ENCODE measurements at regions not wholly inside any gene's neighbourhood (a gene's known extent, or its start where the extent isn't known, plus 50 kb on each side); places are given as distances from the start of the nearest gene placed in this dataset.

DNA sequence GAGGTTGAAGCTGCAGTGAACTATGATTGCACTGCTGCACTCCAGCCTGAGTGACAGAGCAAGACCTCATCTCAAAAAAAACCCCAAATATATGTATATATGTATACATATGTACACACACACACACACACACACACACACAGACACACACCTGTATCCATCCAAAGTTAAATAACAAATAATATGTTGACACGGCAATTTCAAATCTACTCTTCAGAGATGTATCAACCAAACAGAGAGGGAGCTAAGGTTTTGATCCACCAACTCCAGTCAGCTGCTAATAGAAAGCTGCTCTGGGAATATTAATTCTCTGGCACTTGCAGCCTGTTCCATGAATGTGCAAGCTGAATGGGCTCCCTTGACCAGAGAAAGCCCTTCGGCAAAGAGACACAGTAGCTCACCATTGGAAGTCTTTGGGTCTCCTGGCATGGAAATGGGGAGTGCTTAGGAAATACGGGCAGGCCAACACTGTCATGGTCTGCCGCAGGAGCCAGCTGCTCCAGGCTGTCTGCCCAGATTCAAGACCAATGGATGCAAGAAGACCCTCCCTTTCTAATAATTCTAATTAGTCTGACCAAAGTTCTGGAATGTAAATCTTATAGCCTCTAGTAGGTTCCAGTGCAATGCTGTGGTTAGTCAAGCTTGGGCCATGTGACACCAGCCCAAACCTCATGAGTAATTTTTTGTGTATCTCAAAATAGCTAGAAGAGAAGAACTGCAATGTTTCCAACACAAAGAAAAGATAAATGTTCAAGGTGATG lies 299.8 kb downstream of the KBTBD8 start:
- no peaks in the 10 kb centered on the region for H3K27me3 ChIP-seq
- intact Hi-C loops (cut with DNase I; ENCODE audit: low total_unique reads), result no loop called here
- DNase-seq, result no peak
- no peak overlapping the region for H3K4me3 ChIP-seq
- no peaks in the 10 kb centered on the region for H3K9me3 ChIP-seq
- TF ChIP-seq, protein P1, sequence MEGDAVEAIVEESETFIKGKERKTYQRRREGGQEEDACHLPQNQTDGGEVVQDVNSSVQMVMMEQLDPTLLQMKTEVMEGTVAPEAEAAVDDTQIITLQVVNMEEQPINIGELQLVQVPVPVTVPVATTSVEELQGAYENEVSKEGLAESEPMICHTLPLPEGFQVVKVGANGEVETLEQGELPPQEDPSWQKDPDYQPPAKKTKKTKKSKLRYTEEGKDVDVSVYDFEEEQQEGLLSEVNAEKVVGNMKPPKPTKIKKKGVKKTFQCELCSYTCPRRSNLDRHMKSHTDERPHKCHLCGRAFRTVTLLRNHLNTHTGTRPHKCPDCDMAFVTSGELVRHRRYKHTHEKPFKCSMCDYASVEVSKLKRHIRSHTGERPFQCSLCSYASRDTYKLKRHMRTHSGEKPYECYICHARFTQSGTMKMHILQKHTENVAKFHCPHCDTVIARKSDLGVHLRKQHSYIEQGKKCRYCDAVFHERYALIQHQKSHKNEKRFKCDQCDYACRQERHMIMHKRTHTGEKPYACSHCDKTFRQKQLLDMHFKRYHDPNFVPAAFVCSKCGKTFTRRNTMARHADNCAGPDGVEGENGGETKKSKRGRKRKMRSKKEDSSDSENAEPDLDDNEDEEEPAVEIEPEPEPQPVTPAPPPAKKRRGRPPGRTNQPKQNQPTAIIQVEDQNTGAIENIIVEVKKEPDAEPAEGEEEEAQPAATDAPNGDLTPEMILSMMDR (IDR thresholded peaks at IDR 0.05), result no peak
- no peaks in the 10 kb centered on the region for H3K36me3 ChIP-seq
- peaks cover 0 to 13% (median under 1%) of the 10 kb centered on the region in 4 donors for H3K4me1 ChIP-seq
- H3K27ac ChIP-seq, result no peak overlapping the region

DNA sequence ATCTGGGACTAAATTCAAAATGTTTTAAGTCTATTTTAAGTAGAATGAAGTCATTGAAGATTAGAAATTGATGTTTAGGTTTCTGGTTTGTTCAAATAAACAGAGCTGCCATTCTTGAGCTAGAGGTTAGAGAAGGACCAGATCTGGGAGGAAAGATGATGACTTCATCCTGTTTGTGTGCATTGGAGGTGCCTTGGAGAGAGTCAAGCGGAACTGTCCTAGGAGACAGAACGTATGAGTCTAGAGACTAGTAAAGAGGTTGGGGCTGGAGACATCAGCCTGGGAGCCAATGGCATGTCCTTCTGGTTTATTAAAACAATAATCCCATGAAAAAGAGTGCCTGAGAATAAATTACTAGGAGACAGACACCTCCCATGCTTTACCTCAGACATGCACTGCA lies 303.4 kb downstream of the KBTBD8 start:
- no peak overlapping the region for H3K27ac ChIP-seq
- no peaks in the 10 kb centered on the region for H3K9me3 ChIP-seq
- TF ChIP-seq, protein P1 (IDR thresholded peaks at IDR 0.05), result no peak
- intact Hi-C loops (cut with DNase I; ENCODE audit: low total_unique reads), result no loop called here
- DNase-seq, result no peak
- no peak overlapping the region for H3K4me3 ChIP-seq
- no peaks in the 10 kb centered on the region for H3K36me3 ChIP-seq
- peaks cover 0 to 12% (median 0%) of the 10 kb centered on the region in 4 donors for H3K4me1 ChIP-seq
- no peaks in the 10 kb centered on the region for H3K27me3 ChIP-seq

DNA sequence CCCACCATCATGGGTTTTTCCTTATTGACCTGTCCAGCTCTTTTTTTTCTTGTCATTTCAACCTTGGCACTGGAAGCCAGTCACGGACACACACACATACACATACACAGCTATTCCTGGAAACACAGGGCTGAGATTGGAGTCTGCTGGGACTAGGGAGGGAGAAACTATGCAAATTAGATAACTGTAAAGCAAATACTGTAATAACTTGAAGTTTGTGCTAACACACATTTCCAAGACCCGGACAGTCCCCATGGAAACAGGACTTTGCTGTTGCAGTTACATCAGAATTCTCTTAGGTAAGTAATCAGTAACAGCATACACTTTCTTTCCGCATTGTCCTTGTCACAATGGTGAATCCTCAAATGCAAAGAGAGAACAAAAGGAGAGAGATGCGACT lies 304.4 kb downstream of the KBTBD8 start:
- H3K27me3 ChIP-seq, result no peaks in the 10 kb centered on the region
- no peaks in the 10 kb centered on the region for H3K36me3 ChIP-seq
- no peak overlapping the region for H3K4me3 ChIP-seq
- no peak overlapping the region for H3K27ac ChIP-seq
- intact Hi-C loops (cut with DNase I; ENCODE audit: low total_unique reads), result no loop called here
- peaks cover 0 to 12% (median 0%) of the 10 kb centered on the region in 4 donors for H3K4me1 ChIP-seq
- no peak for DNase-seq
- TF ChIP-seq, protein P1 (IDR thresholded peaks at IDR 0.05), result no peak
- no peaks in the 10 kb centered on the region for H3K9me3 ChIP-seq

DNA sequence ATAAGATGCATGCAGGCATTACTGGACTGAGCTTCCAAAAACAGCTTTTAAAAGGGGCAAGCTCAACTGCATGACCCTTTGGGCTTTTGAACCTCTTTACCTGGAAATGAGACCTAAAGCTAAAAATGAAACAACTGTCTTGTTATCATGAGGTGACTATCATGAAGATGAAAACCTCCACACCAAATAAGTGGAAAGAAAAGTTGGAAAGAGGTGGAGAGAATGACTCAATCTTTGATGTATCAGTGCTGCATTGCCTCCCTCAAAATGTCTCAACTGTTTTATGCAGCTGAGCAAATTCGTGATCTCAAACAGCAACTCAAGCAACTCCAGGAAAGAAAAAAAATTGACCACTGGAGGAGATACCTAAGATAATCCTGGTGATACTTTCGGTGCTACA lies 307.1 kb downstream of the KBTBD8 start:
- peaks cover 0 to 12% (median 0%) of the 10 kb centered on the region in 4 donors for H3K4me1 ChIP-seq
- TF ChIP-seq, protein P1 (IDR thresholded peaks at IDR 0.05), result no peak
- DNase-seq, result no peak
- intact Hi-C loops (cut with DNase I; ENCODE audit: low total_unique reads), result no loop called here
- H3K4me3 ChIP-seq, result no peak overlapping the region
- H3K9me3 ChIP-seq, result no peaks in the 10 kb centered on the region
- no peaks in the 10 kb centered on the region for H3K36me3 ChIP-seq
- no peak overlapping the region for H3K27ac ChIP-seq
- H3K27me3 ChIP-seq, result no peaks in the 10 kb centered on the region

DNA sequence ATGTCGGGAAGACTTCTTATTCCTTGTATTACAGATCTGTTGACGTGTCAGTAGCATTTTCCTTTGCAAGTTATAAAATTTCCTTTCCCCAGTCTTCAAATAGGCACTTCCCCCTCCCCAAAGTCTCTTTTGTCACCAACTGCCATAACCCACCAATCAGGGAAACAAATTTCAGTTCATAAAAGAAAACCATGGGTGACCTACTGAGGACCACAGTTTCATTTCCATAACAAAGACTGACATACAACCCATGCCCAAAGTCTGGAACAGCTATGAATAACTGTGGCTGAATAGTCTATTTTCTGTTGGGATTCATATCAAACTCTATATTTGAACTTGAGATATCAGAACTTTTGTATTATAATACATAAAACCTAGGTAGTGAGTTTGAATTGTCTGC lies 307.8 kb downstream of the KBTBD8 start:
- no peak overlapping the region for H3K27ac ChIP-seq
- peaks cover 0 to 10% (median 0%) of the 10 kb centered on the region in 4 donors for H3K4me1 ChIP-seq
- no peak for DNase-seq
- no peaks in the 10 kb centered on the region for H3K27me3 ChIP-seq
- no peaks in the 10 kb centered on the region for H3K36me3 ChIP-seq
- H3K4me3 ChIP-seq, result no peak overlapping the region
- intact Hi-C loops (cut with DNase I; ENCODE audit: low total_unique reads), result no loop called here
- TF ChIP-seq, protein P1 (IDR thresholded peaks at IDR 0.05), result no peak
- no peaks in the 10 kb centered on the region for H3K9me3 ChIP-seq
